G401.6 (cell line): ENCODE measurements at regions not wholly inside any gene's neighbourhood (a gene's known extent, or its start where the extent isn't known, plus 50 kb on each side); places are given as distances from the start of the nearest gene placed in this dataset.

Experiments used
- FAIRE-seq: peaks from 2 replicates; lab custom pipeline; 2012; peaks lifted over from hg19 to GRCh38; lab: Jason Lieb, UNC

DNA sequence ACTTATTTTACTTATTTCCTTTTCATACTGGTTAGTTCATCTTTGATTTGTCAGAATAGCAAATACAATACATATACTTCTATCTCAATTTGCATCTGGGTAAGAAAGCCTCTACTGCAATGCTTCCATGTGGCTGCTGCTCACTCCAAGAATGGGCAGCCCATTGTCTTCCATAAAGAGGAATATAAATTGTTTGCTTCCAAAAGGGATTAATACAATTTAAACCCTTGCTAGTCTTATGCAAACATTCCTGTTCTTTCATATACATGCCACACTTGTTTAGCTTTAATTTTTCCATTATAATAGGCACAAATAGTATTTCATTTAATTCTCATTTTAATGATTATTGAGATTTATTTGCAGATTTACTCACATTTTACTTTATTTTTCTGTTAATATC lies 555.4 kb upstream of the POM121L12 start:
- no peak for FAIRE-seq

DNA sequence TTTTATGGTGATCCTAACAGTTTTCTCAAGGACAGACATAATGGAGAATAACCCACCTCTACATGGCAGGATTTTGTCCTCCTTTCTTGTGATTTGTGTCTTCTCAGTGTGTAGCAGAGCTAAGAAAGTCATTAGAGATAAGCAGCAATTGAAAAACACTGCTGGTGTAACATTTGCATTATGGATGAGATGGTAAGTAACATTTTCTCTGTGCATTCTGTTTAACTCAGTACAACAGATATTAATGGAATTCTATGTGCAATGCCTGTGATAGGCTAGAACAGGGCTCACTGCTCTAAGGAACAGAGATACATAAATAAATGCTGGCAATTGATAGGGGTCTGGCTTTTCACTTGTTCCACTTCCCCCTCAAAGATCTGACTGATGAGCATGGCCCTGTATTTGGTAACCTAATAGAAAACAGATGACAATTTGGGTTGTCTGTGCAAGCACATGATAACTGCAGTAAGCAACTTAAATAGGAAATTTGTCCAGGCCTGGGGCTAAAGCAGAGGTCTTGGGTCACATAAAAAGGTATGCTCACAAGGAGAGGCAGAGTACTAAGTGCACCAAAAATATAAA lies 560.3 kb upstream of the POM121L12 start:
- no peak for FAIRE-seq

DNA sequence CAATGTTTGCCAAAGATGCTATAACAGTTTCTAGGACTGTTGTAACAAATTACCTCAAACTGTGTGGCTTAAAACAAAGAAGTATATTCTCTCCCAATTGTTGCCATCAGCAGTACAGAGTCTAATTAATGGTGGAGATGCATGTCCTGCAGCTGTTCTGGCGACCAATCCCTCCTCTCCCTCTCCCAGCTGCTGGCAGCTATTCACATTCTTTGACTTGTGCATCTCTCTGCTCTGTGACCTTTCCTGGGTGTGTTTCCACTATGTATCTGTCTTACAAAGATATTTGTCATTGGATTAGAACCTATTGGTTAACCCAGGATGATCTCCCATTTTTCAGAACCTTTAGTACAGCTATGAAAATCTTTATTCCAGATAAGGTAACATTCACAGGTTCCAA lies 561.7 kb upstream of the POM121L12 start:
- FAIRE-seq = no peak

DNA sequence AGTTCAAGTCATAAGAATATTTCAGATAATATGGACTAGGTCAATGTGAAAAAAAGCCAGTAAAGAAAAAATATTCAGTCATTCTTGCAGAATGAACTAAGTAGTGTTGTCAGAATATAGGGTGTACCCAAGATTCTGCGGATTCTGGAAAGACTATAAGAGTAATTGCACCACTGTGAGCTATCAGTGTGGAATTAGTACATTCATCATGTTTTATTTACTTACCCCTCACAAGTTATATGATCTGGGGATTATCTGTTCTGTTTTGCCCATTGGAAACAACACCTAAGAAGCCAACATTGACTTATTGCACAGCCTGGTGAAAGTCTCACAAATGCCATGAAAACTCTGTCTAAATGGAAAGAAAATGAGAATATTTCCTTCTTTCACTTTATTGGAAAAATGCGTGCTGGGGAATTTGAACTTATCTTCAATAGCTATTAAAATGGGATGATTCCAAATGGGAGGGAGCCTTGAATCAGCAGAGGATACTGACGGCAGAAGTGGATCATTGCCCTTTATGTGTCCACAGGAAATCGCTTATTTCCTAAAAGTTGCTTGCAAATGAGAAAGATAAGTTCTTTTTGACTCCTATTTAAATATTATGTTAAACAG lies 563.3 kb upstream of the POM121L12 start:
- FAIRE-seq = no peak

DNA sequence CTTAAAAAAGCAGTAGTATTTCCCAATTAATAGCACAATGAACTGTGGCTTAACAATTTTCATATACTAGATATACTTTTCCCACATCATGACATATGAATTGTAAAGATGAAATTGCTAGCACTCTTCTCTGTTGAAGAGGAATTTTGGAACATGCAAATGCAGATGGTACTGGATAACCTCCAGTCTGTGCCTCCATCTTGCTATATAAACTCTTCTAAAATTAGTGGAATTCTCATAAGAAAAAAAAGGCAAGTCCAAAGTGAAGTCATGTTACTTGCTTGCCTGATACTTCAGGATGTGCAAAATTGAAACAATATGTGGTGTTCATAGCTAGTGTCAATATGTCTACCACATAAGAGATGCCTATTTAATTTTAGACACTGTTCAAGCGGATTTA lies 570.2 kb upstream of the POM121L12 start:
- no peak for FAIRE-seq

DNA sequence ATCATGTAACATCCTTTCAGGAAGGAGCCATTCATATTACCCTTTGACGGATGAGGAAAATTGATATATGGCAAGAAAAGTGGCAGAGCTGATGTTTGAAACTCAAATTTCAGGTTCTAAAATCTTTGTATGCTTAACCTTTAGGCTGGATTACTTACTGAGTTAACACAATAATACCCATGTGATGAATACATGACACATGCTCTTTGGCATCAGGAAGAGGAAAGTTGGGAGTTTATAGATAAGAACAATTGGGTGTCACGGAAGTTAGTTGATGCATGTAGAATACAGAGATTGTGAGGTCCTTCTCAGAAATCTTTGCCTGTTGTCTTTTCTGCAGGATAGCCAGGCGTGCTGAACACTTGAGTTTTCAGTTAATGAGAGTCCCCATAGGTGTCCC lies 572.1 kb upstream of the POM121L12 start:
- no peak for FAIRE-seq

DNA sequence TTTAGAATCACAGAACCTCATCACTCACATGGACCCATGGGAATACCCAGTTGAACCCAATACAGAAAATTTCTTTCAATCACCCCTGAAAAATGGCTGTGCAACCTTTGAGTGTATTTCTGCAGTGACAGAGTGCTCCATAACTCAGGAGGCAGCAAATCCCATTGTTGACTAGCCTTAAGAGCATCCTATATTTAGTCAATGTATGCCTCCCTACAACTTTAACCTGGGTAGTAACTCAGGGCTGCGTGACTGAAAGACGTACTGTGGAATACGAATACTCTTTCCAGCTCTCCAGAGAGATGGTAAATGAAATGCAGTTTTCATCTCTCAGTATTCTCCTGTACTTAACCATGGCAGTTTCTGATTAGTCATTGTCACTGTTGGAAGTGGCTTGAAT lies 573.0 kb upstream of the POM121L12 start:
- no peak for FAIRE-seq

DNA sequence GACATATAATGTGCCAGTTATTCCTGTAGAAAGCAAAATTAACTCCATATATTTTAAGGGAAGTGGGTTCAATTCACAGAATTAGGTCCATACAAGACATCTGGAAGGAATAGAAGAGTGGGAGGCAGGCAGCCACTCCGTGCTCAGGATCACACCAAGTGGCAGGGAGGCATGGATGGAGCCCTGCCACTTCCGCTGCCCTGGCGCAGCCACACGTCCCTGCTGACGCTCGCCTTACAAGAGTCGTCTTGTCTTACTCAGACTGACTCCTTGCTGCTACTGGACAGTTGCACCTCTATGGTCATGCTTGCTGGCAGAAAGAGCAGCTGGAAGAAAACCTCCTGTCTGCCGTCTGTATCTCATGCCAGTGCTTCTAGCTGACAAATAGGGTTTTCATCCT lies 579.9 kb upstream of the POM121L12 start:
- no peak for FAIRE-seq

DNA sequence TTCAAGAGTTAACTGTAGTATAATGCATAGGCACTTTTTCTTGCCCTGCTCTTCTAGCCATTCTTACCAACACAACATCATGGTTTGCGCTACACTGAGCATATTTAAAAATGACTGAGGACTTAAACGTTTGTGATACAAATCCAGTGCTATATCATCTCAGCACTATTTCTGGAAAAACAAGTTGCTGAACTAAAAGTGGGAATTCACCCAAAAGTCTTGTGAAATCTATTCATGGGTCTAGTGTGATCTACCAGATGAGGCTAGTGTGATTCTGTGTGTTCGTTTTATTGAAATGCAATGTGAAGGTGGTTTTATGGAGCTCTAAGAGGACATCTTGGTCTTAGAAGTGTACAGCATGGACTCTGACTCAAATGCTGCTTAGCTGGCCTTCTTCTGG lies 584.6 kb upstream of the POM121L12 start:
- FAIRE-seq = no peak

DNA sequence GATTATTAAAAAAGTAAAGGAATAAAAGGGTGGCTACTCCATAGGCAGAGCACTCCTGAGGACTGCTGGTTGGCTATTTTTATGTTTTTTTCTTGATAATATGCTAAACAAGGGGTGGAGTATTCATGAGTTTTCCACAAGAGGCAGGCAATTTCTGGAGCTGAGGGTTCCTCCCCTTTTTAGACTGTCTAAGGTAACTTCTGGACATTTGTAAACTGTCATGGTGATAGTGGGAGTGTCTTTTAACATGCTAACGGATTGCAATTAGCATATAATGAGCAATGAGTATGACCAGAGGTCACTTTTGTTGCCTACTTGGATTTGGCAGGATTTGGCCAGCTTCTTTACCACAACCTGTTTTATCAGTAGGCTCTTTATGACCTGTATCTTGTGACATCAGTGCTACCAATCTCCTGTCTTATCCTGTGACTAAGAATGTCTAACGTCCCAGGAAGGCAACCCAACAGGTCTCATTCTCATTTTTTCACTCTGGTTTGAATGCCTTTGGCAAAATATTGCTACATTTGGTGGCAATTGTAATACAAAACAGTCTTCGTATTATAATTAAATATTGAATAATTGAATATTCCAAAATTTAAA lies 587.8 kb upstream of the POM121L12 start:
- FAIRE-seq = no peak

DNA sequence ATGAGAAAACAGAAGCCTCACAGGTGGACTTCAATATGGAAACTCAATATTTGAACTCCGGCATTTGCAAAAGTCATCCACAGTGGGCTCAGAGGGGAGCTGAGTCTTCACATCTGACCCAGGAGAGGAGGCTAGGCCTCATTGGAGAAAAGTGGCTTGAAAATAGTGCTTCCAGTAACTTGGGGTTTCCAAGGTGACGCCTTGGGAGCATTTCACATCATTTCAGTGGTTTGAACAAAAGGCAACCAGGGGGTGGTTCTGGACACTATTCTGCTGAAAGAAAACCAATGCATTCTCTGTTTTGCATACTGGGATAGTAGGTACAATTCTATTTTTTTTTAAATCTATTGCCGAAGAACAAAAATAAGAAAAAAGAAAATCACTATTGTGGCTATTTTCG lies 599.2 kb upstream of the POM121L12 start:
- FAIRE-seq = no peak

DNA sequence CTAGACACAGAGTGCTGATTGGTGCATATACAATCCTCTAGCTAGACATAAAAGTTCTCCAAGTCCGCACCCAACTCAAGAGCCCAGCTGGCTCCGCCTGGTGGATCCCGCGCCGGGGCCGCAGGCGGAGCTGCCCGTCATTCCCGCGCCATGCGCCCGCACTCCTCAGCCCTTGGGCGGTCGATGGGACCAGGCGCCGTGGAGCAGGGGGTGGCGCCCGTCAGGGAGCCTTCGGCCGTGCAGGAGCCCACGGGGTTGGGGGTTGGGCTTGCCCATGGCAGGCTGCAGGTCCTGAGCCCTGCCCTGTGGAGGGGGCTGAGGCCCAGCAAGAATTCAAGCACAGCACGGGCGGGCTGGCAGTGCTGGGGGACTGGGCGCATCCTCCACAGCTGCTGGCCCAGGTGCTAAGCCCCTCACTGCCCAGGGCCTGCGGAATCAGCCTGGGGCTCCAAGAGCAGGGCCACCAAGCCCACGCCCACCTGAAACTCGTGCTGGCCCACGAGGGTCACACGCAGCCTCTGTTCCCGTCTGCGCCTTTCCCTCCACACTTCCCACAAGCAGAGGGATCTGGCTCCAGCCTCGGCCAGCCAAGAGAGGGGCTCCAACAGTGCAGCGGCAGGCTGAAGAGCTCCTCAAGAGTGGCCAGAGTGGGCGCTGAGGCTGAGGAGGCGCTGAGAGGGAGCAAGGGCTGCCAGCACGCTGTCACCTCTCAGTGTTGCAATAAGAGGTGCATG lies 604.2 kb upstream of the POM121L12 start:
- no peak for FAIRE-seq

DNA sequence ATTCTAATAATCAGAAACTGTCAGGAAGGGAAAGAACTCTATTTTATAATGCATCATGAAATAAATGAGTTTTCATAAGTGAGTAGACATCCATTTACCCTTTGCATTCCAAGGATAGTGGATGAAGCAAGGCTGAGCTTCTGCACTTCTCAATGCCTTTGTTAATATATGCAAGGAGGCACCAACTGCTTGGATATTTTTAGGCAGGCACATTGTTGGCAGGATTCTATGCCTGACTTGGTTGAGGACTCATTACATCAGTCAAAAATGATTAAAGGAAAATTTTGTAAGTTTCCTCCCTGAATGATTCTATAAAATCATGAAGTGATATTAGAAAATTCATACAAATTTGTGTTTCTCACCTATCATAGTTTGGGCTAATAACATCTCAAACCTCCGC lies 612.2 kb upstream of the POM121L12 start:
- no peak for FAIRE-seq

DNA sequence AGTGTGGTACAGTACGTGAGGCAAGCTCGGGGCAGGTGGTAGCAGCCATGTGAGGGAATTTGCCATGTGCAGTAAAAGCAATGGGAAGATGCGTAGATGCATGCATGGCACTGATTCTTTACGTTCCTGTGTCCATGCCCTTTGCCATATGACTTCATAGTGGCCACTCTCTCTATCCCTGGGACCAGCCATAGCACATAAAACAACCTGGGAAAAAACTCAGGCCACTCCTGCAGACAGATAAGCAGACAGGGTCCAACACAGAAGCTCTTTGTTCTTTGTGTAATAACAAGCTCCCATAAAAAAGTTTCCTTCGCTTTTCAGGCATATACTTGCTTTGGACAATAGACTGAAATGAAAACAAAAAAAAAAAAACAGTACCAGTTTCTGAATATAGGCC lies 622.4 kb upstream of the POM121L12 start:
- FAIRE-seq = no peak

DNA sequence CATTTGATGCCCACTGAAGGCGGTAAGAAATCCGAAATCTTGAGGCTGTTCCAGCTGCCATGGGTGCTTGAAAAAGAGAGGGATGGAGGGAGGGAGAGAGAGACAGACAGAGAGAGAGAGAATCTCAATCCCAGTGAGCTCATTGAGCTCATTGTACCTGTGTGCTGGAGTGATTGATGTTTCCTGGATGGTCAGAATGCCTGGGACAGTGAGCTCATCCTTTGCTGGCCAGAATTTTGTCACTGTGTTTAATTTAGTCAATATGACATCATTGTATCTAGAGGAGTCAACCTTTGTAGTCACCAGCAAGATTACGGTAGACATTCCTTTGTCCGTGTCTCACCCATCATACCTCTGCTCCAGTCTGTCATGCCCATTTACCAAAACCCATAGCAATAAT lies 625.4 kb upstream of the POM121L12 start:
- no peak for FAIRE-seq

DNA sequence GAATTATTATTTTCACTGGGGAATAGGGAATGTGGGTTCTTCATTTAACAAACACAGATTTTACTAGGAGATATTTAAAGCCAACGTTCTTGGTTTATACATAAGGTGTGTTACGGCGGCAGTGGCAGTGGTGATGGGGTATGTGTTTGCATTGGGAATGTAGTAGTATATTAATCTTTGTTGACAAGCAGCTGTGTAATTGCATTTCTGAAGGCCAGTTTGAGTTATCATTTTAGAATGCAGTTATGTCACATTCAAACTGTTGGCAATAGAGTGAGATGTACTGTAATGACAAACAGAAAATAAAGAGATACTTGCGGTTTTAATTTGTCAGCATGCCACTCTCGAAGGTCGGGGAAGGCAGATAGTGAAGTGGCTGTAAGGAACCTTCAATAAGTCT lies 628.6 kb upstream of the POM121L12 start:
- FAIRE-seq = no peak

DNA sequence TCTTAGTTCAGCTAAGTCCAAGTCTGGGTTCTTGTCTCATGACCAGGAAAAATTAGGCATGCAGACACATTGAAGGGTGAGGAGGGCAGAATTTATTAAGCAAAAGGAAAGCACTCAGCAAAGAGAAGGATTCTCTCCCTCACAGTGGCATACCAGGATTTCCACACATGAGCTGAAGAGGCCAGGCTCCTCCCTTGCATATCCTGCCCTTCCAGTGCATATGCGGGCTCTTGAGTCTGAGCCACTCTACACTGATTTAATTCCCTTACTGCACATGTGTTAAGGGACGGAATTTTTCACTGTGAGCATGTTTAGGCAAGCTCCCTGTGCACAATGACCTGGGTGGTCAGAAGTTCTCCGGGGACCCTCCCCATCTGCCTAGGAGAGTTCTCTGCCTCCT lies 652.7 kb upstream of the POM121L12 start:
- no peak for FAIRE-seq

DNA sequence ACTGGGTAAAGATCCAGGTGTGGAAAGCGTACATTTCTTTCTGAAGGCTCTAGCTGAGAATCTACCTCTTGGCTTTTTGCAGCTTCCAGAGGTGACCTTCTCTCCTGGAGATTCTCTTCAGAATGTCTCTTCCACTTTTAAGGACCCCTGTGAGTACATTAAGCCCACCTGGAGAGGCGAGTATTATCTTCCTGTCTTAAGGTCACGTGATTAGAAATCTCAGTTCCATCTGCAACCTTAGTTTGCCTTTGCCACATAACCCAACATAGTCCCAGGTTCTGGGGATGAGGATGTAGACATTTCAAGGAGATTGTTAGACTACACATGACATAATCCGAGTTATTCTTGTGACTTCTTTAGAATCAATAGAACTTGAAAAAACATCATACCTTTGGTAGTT lies 665.5 kb upstream of the POM121L12 start:
- FAIRE-seq = no peak

DNA sequence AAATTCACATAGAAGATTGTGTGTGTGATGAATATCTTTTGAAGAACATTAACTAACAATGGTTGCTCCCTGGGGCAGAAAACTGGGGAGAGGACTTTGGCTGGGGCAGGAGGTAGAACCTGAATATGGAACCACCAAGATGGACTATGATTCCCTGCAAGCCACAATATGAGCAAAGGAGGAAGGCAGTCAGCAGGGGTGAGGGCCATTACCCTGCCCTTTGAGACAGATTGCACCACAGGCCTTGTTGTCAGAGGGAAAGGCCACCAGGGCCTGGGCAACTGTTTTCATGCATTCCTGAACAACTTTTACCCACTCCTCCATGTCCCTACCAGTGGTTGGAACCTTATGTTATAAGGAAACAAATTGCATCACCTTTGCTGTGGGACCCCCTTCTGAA lies 670.1 kb upstream of the POM121L12 start:
- FAIRE-seq = no peak

DNA sequence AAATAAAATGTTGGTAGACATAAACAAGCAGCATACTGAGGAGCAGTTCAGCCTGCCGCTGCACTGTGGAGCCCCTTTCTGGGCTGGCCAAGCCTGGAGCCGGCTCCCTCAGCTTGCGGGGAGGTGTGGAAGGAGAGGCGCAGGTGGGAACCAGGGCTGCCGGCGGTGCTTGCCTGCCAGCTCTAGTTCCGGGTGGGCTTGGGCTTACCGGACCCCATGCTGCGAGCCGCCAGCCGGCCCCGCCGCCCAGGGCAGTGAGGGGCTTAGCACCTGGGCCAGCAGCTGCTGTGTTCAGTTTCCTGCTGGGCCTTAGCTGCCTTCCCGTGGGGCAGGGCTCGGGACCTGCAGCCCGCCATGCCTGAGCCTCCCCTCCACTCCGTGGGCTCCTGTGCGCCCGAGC lies 672.9 kb upstream of the POM121L12 start:
- FAIRE-seq = no peak

DNA sequence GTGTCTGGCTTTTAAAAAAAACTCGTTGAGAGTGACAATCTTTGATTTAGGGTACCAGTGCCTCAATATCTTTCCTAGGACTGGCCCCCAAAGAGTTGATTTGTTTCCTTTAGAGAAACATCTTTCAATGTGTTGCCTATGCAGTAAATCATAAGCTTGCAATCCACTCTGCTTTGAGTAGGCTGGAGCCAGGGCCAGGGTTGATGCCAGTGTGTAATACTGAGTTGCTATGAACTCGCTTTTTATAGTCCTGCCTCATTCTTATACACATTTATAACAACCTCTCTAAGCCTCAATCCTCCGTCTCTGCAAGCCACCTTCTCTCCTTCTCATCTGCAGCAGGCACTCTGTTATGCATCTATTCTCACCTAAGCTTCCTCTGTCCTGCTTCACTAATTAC lies 674.9 kb upstream of the POM121L12 start:
- FAIRE-seq = no peak

DNA sequence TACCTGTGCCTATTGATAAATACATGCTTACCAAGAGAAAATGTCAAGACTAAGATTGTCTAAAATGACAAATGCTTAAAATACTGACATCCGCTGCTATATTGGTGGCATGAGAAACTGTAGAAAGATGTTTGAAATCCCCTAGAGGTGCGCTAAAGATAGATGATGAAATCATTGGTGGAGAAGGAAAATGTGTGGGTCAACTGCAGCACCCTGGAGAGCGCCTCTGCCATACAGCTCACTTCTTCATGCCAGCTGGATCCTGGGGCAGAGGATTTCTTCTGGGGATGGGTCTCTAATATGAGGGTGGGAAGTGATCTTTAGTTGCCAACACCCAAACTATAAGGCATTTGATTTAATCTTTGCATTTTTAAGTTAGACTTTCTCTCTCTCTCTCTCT lies 680.4 kb upstream of the POM121L12 start:
- FAIRE-seq = no peak
